Hindlimb muscle (tissue), 1 donor: ENCODE measurements at regions not wholly inside any gene's neighbourhood (a gene's known extent, or its start where the extent isn't known, plus 50 kb on each side); places are given as distances from the start of the nearest gene placed in this dataset.

Experiments used
- DNase-seq: peaks from one replicate; pipeline ENCODE4 v3.0.0-alpha.2; 2013

DNA sequence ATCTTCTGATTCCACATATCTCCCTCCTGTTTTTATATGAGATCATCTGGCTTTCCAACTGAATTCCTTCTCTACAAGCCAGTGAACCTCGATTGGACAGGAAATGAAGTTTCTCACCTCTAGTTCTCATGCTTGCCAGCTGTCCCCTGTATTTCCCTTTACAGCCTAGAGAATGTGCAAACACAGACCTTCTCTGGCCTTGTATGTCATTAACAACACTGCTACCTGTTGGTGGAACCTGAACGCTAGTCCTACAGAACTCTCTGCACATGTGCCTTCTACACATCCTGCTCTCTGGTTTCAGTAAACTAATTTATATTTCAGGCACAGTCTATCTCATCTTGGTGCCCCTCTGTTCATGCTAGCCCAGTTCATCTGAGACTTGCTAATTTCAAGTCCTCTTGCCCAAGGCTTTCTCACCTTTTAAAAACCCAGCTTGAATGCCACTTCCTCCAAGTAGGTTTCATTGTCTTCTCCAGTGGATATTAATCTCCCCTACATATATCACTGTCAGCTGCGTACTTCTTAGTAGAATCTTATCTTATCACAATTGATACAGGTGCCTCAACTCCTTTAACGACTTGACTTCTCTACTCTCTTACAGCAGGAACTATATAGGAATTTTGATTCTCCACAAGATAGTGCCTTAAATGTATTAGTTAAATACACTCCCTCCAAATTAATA is 549.9 kb downstream of the PLPP3 start:
- no peak for DNase-seq

DNA sequence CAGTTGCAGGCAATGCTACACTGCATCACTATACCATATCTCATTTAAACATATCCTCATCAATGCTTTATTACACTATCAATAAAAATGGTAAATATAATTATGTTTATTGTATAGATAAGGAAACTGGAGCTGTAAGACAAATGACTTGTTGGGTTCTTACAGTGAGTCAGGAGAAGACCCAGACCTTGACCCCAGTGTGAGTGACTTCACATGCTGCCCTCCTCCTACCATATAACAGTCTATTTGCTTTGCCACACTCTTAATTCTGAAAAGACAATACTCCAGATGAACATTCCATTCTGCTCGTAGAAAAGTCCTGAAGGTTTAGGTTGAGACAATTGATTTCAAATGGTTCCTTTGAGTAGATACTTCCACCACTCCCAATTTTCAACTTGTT is 550.5 kb downstream of the PLPP3 start:
- no peak for DNase-seq

DNA sequence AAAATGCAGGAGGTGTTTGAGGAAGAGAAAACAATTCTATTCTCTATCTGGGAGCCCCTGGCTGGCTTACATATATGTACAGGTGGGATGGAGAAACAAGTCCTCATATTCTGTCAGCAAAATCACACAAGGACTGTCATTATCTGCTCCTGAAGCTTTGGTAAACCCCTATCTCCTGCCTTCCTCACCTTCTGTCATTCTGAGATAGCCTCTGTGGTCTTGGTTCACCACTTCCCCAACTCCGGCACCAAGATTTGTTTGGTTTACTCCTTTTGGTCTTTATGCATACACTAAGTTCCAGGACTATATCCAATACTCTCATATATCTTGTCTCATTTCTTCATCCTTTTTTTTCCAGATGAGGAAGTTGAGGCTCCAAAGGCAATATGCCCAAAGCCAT is 551.1 kb downstream of the PLPP3 start:
- DNase-seq, result no peak

DNA sequence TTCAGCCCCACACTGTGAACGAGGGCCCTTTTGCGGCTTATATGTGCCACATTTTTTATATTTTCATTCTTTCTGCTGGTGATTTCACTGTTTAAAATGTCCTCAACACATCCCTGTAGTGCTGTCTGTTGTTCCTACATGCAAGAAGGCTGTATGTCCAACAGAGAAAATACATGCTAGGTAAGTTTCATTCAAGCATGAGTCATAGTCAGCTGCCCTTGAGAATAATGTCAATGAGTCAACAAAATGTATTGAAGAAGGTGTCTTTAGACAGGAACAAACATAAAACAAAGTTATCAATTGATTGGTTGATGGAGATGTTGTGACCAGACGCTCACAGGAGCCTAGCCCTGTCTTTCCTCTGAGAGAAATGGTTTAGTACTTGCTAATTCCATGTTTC is 553.4 kb downstream of the PLPP3 start:
- DNase-seq, result no peak

DNA sequence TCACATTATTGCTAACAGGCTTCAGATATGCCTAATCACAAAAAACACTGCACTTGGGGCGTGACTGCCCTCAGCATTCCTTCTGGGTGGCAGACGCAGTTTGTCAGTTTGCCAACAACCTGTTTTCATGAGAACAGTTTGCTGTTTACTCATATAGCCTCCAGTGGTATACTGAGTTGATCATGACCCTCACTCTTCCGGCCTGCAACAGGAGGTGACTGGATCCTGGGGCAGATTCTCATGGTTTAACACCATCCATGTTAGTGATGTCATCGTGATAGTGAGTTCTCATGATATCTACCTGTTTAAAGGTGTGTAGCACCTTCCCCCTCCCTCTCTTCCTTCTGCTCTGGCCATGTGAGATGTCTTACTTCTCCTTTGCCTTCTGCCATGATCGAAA is 555.2 kb downstream of the PLPP3 start:
- no peak for DNase-seq

DNA sequence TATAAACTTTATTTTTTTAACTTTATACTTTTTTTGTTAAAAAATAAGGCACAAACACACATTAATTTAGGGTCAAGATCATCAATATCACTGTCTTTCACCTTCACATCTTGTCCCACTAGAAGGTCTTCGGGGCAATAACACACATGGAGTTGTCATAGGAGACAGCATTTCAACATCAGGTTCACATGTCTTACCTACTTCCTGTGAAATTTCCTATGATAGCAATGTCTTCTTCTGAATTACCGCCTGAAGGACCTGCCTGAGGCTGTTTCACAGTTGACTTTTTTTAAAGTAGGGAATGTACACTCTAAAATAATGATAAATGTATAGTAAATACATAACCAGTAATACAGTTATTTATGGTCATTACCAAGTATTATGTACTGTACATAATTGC is 559.4 kb downstream of the PLPP3 start:
- no peak for DNase-seq

DNA sequence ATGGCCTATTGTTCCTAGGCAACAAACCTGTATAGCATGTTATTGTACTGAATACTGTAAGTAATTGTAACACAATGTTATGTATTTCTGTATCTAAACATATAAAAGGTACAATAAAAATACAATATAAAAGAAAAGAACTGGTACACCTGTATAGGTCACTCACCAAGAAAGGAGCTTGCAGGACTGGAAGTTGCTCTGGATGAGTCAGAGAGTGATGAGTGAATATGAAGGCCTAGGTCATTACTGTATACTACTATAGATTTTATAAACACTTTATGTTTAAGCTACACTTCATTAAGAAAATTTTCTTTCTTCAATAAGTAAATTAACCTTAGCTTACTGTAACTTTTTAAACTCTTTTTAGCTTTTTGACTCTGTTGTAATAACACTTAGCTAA is 559.9 kb downstream of the PLPP3 start:
- DNase-seq, result no peak

DNA sequence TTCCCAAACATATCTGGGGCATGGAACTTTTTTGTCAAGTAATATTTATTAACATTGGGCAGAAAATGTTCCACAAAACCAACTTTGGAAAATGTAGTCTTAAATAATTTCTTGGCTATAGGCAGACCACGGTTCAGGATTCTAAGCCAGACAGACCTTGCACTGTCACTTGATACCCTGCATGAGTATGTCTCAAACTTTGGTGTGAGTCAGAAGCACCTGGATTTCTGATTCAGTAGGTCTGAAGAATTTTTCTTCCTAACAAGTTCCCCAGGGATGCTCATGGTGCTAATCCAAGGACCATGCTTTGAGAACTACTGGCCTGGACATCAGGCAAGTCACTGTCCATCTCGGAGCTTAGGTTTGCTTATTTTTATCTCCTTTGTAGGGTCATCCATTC is 562.0 kb downstream of the PLPP3 start:
- peak; percentile 42 for DNase-seq

DNA sequence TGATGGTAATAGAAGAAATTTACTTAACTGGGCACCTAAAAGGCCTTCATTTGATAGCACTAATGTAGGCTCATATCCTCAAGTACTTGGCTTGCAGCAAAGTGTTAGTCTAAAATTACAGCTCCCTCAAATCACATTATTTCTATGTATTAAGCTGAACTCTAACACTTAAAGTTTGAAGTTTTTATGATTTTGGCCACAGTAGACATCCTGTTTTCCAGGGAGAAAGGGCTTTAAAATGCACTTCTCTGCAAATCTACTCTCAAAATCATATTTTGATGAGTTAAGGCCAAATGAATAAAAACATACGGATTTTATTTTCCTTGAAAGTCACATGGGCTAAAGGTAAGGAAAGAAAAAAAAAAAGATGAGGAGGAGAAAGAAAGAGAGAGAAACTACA is 575.5 kb downstream of the PLPP3 start:
- DNase-seq, result no peak

DNA sequence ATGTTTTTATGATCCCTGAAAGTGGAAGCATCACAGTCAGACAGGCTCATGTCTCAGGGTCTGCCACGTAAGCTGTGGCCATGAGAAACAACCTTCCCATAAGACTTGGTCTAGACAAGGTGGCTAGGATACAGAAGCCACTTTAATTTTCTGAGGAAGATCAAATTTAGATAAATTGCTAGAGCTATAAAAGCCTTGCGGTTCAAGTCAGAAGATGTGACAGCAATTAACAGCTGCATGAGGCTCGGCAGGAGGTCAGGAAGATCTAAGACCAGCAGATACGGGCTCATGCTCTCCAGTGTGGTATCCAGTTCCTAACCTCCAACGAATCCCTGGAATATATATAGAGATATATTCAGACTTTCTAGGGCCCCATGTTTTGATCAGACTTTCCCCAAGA is 577.1 kb downstream of the PLPP3 start:
- no peak for DNase-seq

DNA sequence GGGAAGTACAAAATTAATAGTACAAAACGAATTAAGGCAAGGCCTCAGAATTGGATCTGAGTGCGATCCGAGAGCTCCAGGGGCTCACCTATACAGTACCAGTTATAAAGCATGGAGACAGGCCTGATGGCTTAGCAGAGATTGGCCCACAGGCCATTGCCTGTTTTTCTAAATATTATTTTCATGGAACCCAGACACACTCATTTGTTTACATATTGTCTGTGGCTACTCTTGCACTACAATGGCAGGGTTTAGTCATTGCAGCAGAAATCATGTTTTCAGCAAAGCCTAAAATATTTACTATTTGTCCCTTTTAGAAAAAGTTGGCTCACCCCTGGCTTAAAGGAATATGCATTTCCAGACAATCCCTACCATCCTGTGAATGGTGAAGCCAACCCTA is 578.9 kb downstream of the PLPP3 start:
- DNase-seq, result no peak

DNA sequence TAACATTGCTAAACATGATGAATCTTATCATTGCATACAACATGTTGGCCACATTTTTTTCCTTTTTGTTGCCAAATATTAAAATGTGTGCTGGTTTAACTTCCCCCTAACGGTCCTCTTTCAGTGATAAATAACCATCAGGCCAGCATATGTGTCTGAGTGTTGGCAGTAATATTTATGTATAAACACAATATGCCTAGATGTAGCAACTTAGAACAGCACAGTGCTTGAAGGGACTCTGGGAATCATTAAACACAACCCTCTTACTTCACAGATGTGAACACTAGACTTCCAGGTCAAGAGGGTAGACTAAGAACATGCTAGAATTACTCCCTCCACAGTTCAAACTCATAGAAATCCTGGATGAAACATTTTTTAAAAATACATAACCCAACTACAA is 581.8 kb downstream of the PLPP3 start:
- DNase-seq, result no peak

DNA sequence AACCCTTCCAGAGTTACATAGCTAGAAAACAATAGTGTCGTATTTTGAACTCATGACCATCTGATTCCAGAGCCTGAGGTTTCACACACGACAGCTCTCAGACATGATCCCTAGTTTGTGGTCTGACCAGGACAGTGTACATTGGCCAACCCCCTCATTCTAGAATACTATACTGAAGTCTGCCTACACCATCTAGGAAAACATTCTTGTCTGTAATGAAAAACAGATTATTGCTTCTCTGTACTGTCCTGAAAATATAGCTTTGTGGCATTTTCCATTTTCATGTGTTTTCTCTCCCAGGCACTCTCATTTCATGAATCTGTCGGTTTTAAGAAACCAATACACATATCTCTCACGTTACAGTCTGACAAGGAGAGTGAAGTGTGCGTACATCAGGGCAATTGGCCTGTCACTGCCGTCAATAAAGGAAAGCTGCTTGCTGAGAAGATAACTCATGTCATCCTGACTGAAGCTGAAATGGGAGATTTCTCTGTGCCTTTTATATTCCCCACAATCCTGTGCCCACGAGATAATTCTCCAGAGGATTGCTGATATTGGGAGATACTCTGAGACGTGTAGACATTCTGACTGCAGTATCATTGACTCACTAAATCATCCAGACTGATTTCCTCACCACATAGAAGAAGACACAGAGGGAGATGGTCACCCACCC is 585.6 kb downstream of the PLPP3 start:
- no peak for DNase-seq

DNA sequence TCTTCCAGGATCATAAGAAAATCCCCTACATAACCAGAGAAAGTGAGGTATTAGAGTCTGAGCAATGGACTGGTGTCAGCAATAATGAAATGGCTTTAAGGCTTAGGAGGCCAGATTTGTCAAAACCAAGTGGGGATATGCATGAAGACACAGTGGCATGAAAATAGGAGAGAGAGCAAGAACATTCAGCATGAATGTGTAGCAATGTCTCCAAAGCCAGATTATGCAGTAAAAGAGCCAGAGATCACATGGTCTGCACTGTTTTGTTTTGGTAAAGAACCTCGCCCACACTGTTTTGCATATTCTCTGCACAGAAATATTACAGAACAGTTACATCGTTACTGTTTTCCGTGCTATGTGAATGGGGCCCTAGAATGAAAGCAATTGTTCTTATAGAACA is 589.4 kb downstream of the PLPP3 start:
- no peak for DNase-seq

DNA sequence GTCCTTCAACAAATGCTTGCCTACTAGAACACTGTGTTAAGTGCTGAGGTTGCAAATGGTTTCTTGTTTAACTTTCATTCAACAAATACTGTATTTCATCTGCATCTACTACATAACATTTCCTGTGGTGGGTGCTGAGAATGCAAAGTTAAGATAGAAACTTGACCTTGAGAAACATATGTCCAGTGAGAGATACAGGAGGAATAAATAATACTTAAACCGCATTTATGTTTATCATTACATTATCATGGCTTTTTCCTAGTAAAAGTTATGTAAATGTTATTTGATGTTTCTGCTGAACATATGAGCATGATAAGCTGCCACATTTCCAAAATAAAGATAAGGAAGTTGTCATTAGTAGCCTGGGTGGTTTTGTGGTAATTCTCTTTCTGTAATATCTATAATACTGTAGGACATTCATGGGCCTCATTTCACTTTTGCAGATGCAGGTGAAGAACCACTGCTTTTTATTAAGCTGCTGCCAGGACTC is 590.4 kb downstream of the PLPP3 start:
- no peak for DNase-seq

DNA sequence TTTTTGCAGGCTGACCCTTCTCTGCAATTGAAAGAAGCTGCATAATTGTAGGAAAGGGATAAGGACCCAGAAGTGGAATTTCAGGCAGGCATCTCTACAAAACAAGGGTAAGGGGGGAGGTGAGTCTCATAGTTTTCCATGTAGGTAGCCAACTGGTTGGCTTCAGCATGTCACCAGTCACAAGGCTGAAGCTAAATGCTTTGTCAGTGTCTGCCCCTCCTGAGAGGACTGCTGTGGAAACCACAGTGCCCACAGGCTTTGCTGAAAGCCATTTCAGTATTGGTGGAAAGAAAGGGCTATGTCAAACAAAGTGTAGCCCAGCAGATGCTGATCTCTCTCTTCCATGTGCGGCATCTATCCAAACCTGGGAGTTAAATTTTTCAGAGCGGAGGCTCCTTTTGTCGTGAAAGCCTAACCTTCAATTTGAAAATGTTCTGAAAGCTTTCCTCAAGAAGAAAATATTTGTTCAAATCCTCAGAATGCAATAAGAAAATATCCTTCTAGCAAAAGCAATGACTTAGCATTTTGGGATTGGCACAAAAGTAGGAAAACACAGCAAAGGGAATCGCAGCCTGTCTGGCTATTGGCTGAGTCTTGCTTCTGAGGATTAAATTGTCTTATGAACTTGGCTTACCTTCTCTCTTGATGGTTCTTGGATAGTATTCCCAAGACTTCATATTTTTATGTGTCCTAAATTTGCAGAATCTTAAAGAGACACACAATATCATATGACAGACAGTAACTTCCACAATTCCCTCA is 591.7 kb downstream of the PLPP3 start:
- peak; percentile 70 for DNase-seq

DNA sequence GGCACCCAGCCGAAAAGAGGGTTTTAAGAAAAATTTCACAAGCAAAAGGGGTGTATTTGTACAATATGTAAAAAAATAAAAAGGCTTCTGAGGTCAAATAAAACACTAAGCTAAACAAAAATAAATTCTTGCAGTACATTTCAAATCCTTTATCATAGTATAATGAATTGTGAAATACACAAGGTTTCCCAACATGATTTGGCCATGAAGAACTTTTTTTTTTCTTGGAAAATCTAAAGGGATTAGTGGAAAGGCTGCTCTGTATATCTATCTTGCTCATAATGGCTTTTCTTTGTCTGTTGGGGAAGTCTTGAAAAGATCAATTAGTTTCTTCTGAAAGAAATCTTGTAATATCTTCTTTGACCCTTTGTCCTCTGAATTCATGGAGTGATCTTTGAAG is 593.4 kb downstream of the PLPP3 start:
- no peak for DNase-seq

DNA sequence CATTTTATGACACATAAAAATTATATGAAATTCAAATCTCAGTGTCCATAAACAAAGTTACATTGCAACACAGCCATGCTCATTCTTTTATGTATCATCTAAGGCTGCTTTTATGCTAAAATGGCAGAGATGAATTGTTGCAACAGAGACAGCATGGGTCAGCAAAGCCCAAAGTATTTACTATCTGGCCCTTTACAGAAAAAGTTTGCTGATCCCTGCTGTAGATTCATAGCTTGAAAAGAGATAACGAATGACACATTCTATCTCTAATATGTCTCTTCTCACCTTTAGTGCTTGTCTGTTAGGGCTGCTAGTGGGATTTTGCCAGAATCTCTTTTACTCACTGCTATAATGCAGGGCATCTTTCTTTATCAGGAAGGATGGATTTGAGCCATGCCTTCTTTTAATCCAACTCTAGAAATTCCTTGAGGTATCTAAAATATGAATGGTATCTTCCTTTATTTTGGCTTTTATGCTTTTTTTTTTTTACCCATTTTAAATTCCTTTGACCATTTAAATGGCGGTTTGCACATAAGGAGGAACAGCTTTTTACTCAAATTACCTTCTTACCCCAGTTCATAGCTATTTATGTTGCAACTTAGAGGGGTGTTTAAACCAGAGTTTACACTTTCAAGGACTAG is 598.2 kb downstream of the PLPP3 start:
- no peak for DNase-seq

DNA sequence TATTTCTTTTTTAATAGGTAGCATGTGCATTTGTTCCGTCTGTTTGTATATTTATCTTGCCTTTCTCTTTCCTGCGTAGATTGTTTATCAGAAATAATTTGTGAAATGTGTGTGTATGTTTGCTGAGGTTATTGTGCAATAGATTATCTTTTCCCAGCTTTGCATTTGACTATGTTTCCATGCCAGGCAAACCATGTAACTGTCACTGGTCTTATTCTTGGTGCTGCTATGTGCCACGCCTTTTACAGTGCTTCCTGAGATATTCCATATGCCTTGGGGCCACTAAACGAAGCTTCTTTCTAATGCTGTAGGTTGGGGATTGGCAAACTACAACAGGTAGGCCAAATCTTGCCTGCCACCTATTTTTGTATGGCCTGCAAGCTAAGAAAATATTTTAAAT is 598.8 kb downstream of the PLPP3 start:
- no peak for DNase-seq

DNA sequence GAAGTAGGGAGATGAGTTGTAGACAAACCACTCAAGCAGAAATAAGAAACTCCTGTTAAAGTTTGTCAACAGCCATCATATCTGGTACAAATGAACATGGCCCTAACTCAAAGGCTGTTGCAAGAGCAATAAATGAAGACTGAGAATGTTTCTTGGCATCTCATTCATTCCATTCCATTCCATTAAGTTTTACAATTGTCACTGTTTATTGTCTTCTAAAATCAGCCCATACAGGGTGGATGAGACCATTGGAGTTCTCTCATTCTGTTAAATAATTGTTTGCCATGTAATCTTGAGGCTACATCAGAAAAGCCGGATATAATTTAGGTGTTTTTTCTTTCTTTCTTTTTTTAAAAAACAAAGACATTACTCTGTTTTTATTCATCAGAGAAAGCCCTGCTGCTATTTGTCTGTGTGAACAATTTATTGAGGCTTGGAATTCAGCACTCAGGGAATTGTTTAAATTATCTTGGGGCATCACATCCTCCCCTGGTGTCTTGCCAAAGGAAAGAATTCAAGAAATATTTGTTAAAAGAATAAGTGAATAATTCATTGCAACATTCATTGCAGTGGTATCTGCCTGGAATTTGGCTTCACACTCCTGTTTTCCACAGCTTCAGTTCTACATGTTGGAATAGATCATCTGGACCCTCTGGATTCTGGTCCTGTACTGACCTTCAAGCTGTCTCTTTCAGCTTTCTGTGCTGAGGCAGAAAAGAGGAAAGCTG is 604.5 kb downstream of the PLPP3 start:
- DNase-seq, result no peak

DNA sequence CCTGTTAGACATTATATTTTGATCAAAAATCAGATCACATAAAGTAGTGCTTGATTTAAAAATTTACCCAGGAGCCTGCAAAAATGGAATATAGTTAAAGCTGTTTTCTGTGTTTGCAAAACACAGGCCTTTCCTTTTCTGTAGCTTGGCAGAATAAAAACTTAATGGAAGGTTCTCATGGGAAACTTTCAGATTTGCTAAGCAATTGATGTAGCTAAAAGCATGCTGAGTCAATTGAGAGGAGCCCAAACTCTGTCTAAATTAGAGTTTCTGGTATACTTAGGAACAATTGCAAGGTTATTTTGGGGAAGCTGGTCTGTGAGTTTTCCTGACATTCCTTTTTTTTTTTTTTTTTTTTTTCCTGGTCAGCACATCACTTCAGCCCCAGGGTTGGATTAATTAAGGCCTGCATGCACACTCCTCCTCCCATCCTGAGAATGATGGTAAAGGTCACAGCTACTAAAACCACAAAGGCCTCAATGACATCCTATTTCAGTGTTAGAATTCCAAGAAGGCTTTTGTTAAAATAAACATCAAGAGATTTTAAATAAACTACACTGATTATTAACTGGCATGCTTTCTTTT is 608.7 kb downstream of the PLPP3 start:
- DNase-seq, result peak; percentile 50

DNA sequence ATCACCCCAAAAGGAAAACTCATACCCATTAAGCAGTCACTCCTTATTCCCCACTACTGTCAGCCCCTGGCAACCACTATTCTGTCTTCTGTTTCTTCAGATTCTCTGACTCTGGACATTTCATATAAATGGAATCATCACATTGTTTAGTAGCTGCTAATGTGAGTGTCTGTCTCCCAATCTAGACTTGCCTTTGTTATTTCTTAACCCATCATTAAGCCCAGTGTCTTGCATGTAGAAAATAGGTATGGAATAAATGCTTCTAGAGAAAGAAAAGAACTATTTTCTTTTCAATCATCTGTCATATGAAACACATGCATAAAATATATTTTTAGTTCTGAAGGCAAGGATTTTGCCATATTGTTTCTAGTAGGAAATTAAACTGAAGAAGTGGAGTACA is 610.0 kb downstream of the PLPP3 start:
- DNase-seq, result no peak
